Heart right ventricle (tissue), 16 donors: ENCODE measurements at regions not wholly inside any gene's neighbourhood (a gene's known extent, or its start where the extent isn't known, plus 50 kb on each side); places are given as distances from the start of the nearest gene placed in this dataset.

Experiments used
- ATAC-seq, 8 donors: fragments of 200-7000 bp; cut with Tn5 transposase; one replicate each; pipeline ENCODE4 v1.9.1; 2020; ENCODE audit warnings: mild to moderate bottlenecking in 8 of 8, moderate library complexity in 8 of 8, moderate number of reproducible peaks in 1 of 8
- DNase-seq, 2 donors: peaks; one replicate each; pipeline ENCODE4 v3.0.0-alpha.2; 2020
- H3K27ac ChIP-seq, 10 donors: fragments of 200-600 bp; sonication (generic) in 2 of 10; one replicate each; pipeline versions ENCODE4 v1.5.0 to v1.8.0; 2020 to 2022; ENCODE audit warnings: mild to moderate bottlenecking in 3 of 10
- H3K27me3 ChIP-seq, 7 donors: fragments of 200-600 bp; one replicate each; pipeline ENCODE4 v1.8.0; 2021 to 2022; ENCODE audit warnings: mild to moderate bottlenecking in 2 of 7
- H3K36me3 ChIP-seq, 9 donors: fragments of 200-600 bp; sonication (generic) in 1 of 9; one replicate each; pipeline versions ENCODE4 v1.5.0 to v1.8.0; 2020 to 2022; ENCODE audit warnings: mild to moderate bottlenecking in 2 of 9
- H3K4me1 ChIP-seq, 9 donors: fragments of 200-600 bp; sonication (generic) in 1 of 9; one replicate each; pipeline versions ENCODE4 v1.5.0 to v1.8.0; 2020 to 2022; ENCODE audit warnings: mild to moderate bottlenecking in 4 of 9
- H3K4me3 ChIP-seq, 10 donors: fragments of 200-600 bp; sonication (generic) in 2 of 10; one replicate each; pipeline versions ENCODE4 v1.5.0 to v1.8.0; 2020 to 2022; ENCODE audit warnings: mild to moderate bottlenecking in 7 of 10, moderate library complexity in 2 of 10
- H3K9me3 ChIP-seq, 11 donors: fragments of 200-600 bp in 10 of 11; sonication (generic) in 2 of 11; one replicate each; pipeline versions ENCODE4 v1.5.0 to v1.8.0; 2013 to 2022; ENCODE audit warnings: mild to moderate bottlenecking in 2 of 11, control low read depth in 1 of 11, moderate library complexity in 1 of 11
- WGBS, 2 donors: extraction: QIAGEN DNeasy Blood & Tissue Kit; methylation state at CpG; one replicate each; pipeline ENCODE4 v1.1.7; 2013; ENCODE audit warnings: inconsistent platforms in 1 of 2; 5-methylcytosine and 5-hydroxymethylcytosine counted together
- intact Hi-C, 10 donors: fragments of 100-400 bp; cut with DNase I; formaldehyde crosslinking; loops; one replicate each; pipeline versions ENCODE4 v1.11.1 to v1.14.2; 2022
- TF ChIP-seq, protein P1 (sequence below), 9 donors: fragments of 200-600 bp; sonication (generic) in 2 of 9; IDR thresholded peaks; one replicate each; pipeline versions ENCODE4 v1.5.0 to v1.8.0; 2021 to 2022; ENCODE audit warnings: antibody characterized with exemption in 9 of 9, mild to moderate bottlenecking in 5 of 9, moderate library complexity in 1 of 9
- donor health status: Arrhythmogenic right ventricular cardiomyopathy.
- donor health status: ischemic (EF 13 %, LVEDD 7.1; RV severe dilation, severe dysfunction).
- donor health status: healthy with polysubstance abuse.
- donor health status: DM: no; HTN: yes; CAD: no.
- donor health status: DM: no; HTN: no; CAD: no.
- donor health status: ischemic (EF 25% LVEDD 6.9; RV normal size, moderate dysfunction).
- donor health status: ischemic (EF 25% LVEDD 5.7; RV mildly dilated, moderate dysfunction).
- donor health status: healthy.
- donor health status: DM: yes; HTN: yes; CAD: no.
- donor health status: Ischemic cardiomyopathy.
- donor health status: ischemic (EF 35%, LVEDD 5.7; RV mildly dilated, moderate dysfunction).
- donor health status: nonischemic (EF 11% LVEDD 7.7; RV severe dilation, severe dysfunction).
- donor health status: DM: yes; HTN: yes; CAD: no.
- donor health status: PGD.
- donor health status: ischemic (EF 29% LVEDD 5.4; RV normal size, mild dysfunction).
- donor health status: nonischemic (EF 23%, LVEDD 6.1; RV moderate dilation, normal function).

DNA sequence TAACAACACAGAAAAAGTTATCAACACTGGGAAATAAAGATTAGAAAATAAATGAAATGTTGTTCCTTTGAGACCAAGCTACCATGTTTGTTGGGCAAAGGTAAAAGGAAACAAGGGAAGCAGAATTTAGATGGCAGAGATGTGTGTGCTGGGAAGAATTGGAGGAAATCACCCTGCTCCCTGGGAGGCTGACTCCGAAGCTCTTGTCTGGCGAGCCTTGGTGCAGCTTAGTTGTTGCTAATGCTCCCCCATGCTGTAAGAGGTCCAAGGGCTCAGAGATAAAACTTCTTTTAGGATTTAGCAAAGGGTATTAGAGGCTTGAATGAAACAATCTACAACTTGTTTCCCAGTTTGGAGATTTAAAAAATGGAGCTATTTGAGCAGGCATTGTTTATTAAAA is 123.8 kb upstream of the DDIT4L start:
- Histone ChIP-seq H3K4me1 (peaks cover 0 to 13% (median 0%) of the 10 kb centered on the region in 9 donors), H3K9me3 (no peaks in the 10 kb centered on the region), H3K4me3 (no peak overlapping the region), H3K27me3 (no peaks in the 10 kb centered on the region), H3K27ac (no peak overlapping the region), H3K36me3 (no peaks in the 10 kb centered on the region)
- ATAC-seq: no peak
- intact Hi-C loops: no loop called here
- WGBS, 2 donors: 48 to 49% methylated on average over 2 of the region's 2 CpGs
- no peak for DNase-seq
- TF ChIP-seq, protein P1, sequence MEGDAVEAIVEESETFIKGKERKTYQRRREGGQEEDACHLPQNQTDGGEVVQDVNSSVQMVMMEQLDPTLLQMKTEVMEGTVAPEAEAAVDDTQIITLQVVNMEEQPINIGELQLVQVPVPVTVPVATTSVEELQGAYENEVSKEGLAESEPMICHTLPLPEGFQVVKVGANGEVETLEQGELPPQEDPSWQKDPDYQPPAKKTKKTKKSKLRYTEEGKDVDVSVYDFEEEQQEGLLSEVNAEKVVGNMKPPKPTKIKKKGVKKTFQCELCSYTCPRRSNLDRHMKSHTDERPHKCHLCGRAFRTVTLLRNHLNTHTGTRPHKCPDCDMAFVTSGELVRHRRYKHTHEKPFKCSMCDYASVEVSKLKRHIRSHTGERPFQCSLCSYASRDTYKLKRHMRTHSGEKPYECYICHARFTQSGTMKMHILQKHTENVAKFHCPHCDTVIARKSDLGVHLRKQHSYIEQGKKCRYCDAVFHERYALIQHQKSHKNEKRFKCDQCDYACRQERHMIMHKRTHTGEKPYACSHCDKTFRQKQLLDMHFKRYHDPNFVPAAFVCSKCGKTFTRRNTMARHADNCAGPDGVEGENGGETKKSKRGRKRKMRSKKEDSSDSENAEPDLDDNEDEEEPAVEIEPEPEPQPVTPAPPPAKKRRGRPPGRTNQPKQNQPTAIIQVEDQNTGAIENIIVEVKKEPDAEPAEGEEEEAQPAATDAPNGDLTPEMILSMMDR (IDR thresholded peaks at IDR 0.05): no peak

DNA sequence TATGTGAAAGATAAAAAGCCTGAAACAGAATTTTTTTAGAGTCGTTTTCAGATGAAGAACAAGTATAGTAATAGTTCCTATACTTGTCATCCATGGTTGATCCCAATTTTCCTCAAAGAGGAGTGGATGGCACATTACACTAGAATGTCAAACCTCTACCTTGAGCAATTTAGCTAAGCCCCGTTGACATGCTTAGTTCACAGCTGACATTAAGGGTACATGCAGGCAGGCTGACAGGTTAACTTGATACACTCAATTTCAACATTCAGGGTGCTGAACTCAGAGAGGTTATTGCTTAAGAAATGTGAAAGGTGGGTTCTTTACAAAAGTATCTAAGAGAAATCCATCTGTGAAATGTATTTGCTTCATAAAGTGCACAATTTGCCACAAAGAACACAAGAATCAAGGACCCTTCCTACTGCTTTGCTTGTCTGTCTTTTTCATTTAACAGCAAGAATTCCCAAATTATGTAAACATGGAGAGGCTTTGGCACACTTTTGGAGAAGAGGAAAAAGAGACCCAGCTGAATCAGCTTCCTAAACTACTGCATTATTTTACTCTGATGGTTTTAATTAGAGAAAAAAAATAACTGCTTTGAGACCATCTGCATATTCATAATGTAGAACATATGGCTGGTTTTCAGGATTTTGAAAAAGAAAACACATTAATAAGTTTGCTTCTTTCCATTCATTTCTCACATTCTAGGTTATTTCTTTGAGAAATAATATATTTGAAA is 122.5 kb upstream of the DDIT4L start:
- ATAC-seq: no peak

DNA sequence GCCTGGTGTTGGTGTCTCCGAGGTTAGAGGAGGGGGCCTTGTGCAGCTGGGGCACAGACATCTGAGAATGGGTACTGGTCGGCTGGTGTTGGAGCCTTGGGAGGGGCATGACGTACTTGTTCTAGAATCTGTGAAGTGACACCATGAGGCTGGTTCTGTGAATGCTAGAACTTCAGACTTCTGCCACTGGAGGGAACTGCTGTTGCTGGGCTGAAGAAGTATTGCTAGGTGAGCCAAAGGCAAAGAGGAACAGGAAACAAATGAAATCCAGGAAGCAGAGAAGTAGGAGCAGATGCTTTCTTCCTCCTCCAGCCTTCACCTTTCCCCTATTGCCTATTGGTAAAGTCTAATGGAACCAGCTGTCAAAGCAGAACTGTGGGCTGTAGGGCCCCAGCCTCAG is 120.9 kb upstream of the DDIT4L start:
- TF ChIP-seq, protein P1 (IDR thresholded peaks at IDR 0.05): no peak
- H3K9me3 ChIP-seq: no peaks in the 10 kb centered on the region
- WGBS, 2 donors: 87 to 89% methylated on average over 3 of the region's 3 CpGs
- no peaks in the 10 kb centered on the region for H3K4me1 ChIP-seq
- H3K36me3 ChIP-seq: no peaks in the 10 kb centered on the region
- no peaks in the 10 kb centered on the region for H3K27me3 ChIP-seq
- ATAC-seq (no peak), DNase-seq (no peak)
- intact Hi-C loops: no loop called here
- H3K4me3 ChIP-seq: no peak overlapping the region
- no peak overlapping the region for H3K27ac ChIP-seq

More for the DNA sequence above, 122.5 kb upstream of the DDIT4L start:
- H3K4me3 ChIP-seq: no peak overlapping the region
- peaks cover 0 to 9% (median 0%) of the 10 kb centered on the region in 9 donors for H3K4me1 ChIP-seq
- no peak for DNase-seq
- TF ChIP-seq, protein P1 (IDR thresholded peaks at IDR 0.05): no peak
- H3K27me3 ChIP-seq: no peaks in the 10 kb centered on the region
- no peaks in the 10 kb centered on the region for H3K36me3 ChIP-seq
- intact Hi-C loops: no loop called here
- H3K9me3 ChIP-seq: no peaks in the 10 kb centered on the region
- no peak overlapping the region for H3K27ac ChIP-seq
- WGBS, 2 donors: 71 to 83% methylated on average over 2 of the region's 2 CpGs

DNA sequence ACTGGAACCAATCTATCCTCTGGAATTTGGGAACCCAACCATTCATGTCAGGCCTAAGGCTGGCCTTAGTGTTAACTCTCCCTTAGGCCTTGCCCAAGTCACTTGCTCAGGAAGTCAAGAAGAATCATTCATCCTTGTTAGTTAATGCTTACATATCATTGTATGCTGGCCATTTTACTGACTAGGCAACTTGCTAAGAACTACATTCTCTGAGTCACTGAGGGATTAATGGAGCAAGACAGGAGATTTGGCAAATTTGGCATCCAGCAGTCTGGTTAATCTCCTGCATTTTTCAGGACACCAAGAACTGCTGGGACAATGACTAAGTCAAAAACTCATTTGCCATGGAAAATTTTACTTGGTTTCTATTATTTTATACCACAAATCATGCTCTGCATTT is 115.8 kb upstream of the DDIT4L start:
- Histone ChIP-seq H3K4me3 (no peak overlapping the region), H3K27ac (no peak overlapping the region), H3K36me3 (no peaks in the 10 kb centered on the region), H3K4me1 (peaks cover 0 to 5% (median 0%) of the 10 kb centered on the region in 9 donors), H3K27me3 (no peaks in the 10 kb centered on the region), H3K9me3 (no peaks in the 10 kb centered on the region)
- intact Hi-C loops: no loop called here
- no peak for DNase-seq
- TF ChIP-seq, protein P1 (IDR thresholded peaks at IDR 0.05): no peak
- ATAC-seq: no peak
